ENCODE measurements at regions not wholly inside any gene's neighbourhood (a gene's known extent, or its start where the extent isn't known, plus 50 kb on each side); places are given as distances from the start of the nearest gene placed in this dataset.

DNA sequence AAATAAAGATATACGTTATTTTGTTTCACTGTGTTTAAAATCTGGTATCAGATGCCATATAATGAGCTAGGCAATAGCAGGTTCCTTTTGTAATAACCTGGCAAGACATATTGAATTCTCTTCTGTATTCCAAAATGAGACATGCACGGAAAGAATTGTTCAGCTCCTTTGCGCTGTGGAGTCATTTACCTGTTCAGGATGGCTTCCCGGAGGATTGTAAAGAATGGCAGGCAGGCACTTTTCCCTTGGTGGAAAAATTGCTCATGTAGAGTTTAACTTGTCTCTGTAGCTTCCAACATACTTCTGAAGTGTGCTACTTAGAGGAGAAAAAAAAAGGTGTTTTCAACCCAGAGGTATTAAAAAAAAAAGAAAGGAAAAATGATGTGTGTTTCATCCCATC is 805.2 kb downstream of the GALC start:
- DNase-seq, result no peak
- H3K27me3 Mint-ChIP-seq (ENCODE audit: unreplicated experiment), result no peaks in the 10 kb centered on the region
- H3K36me3 Mint-ChIP-seq (ENCODE audit: unreplicated experiment), result no peaks in the 10 kb centered on the region
- H3K9me3 Mint-ChIP-seq (ENCODE audit: unreplicated experiment), result peaks cover 3% of the 10 kb centered on the region
- H3K4me1 Mint-ChIP-seq (ENCODE audit: low read depth, unreplicated experiment), result peaks cover 13% of the 10 kb centered on the region
- H3K27ac Mint-ChIP-seq (ENCODE audit: unreplicated experiment), result no peak overlapping the region
- TF ChIP-seq, protein P1, sequence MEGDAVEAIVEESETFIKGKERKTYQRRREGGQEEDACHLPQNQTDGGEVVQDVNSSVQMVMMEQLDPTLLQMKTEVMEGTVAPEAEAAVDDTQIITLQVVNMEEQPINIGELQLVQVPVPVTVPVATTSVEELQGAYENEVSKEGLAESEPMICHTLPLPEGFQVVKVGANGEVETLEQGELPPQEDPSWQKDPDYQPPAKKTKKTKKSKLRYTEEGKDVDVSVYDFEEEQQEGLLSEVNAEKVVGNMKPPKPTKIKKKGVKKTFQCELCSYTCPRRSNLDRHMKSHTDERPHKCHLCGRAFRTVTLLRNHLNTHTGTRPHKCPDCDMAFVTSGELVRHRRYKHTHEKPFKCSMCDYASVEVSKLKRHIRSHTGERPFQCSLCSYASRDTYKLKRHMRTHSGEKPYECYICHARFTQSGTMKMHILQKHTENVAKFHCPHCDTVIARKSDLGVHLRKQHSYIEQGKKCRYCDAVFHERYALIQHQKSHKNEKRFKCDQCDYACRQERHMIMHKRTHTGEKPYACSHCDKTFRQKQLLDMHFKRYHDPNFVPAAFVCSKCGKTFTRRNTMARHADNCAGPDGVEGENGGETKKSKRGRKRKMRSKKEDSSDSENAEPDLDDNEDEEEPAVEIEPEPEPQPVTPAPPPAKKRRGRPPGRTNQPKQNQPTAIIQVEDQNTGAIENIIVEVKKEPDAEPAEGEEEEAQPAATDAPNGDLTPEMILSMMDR (IDR thresholded peaks at IDR 0.05; ENCODE audit: partially characterized antibody, unreplicated experiment), result no peak
- no peak overlapping the region for H3K4me3 Mint-ChIP-seq (ENCODE audit: unreplicated experiment)

- Mint-ChIP-seq H3K36me3 (ENCODE audit: unreplicated experiment) (no peaks in the 10 kb centered on the region), H3K9me3 (ENCODE audit: unreplicated experiment) (peaks cover 3% of the 10 kb centered on the region), H3K4me1 (ENCODE audit: low read depth, unreplicated experiment) (peaks cover 13% of the 10 kb centered on the region), H3K4me3 (ENCODE audit: unreplicated experiment) (no peak overlapping the region), H3K27ac (ENCODE audit: unreplicated experiment) (no peak overlapping the region), H3K27me3 (ENCODE audit: unreplicated experiment) (no peaks in the 10 kb centered on the region)
- TF ChIP-seq, protein P1 (IDR thresholded peaks at IDR 0.05; ENCODE audit: partially characterized antibody, unreplicated experiment), result no peak
- DNase-seq, result no peak
These were observed 806.2 kb downstream of the GALC start for GRCh38 chr14:87186737-87187136.

DNA sequence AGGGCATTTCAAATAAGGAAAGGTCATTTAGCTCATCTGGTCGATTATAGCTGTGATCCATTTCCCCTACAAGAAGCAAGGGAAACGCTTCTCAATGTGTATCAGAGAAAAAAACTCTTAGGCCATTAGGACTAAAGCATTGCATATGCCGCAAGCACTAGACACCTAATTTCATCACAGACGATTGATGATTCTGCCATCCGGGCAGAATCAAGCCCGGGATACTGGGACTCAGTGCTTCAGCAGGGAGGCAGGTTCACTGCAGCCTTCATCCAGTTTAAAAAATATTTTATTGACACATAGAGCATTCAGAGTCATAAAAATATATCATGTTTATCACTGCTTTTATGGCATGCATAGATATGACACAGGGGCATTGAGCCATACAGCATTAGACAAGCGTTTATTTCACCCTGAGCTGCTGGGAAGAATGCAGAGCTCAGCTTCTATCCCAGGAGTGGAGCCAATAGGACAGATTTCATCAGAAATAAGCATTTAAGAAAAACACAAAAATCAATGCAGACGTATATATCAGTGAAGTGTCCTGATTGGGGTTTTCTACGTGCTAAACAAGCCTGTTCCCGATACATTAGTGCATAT is 806.9 kb downstream of the GALC start:
- Mint-ChIP-seq H3K27me3 (ENCODE audit: unreplicated experiment) (no peaks in the 10 kb centered on the region), H3K4me1 (ENCODE audit: low read depth, unreplicated experiment) (peaks cover 13% of the 10 kb centered on the region), H3K4me3 (ENCODE audit: unreplicated experiment) (no peak overlapping the region), H3K27ac (ENCODE audit: unreplicated experiment) (no peak overlapping the region), H3K36me3 (ENCODE audit: unreplicated experiment) (no peaks in the 10 kb centered on the region), H3K9me3 (ENCODE audit: unreplicated experiment) (peaks cover 3% of the 10 kb centered on the region)
- TF ChIP-seq, protein P1 (IDR thresholded peaks at IDR 0.05; ENCODE audit: partially characterized antibody, unreplicated experiment), result no peak
- DNase-seq, result no peak

DNA sequence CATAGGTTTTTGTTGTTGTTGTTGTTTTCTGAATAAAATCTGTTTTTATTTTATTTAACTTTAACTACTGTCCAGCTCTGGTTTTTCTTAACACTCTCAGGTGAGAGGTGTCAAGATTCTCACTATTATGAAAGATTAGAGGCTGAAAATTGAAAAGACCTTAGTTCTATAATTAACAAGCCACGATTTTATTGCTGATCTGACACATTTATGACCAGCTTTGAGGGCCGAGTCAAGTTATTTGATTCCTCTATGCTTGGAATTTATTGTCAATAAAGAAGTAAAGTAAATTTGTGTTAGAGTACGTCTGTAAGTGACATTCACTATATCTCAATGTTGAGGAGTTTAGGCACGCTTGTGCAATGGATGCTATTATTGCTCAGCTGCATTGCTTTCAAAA is 808.8 kb downstream of the GALC start:
- Mint-ChIP-seq H3K27ac (ENCODE audit: unreplicated experiment) (no peak overlapping the region), H3K4me3 (ENCODE audit: unreplicated experiment) (no peak overlapping the region), H3K4me1 (ENCODE audit: low read depth, unreplicated experiment) (peaks cover 13% of the 10 kb centered on the region), H3K27me3 (ENCODE audit: unreplicated experiment) (no peaks in the 10 kb centered on the region), H3K9me3 (ENCODE audit: unreplicated experiment) (no peaks in the 10 kb centered on the region), H3K36me3 (ENCODE audit: unreplicated experiment) (no peaks in the 10 kb centered on the region)
- TF ChIP-seq, protein P1 (IDR thresholded peaks at IDR 0.05; ENCODE audit: partially characterized antibody, unreplicated experiment), result no peak
- no peak for DNase-seq

DNA sequence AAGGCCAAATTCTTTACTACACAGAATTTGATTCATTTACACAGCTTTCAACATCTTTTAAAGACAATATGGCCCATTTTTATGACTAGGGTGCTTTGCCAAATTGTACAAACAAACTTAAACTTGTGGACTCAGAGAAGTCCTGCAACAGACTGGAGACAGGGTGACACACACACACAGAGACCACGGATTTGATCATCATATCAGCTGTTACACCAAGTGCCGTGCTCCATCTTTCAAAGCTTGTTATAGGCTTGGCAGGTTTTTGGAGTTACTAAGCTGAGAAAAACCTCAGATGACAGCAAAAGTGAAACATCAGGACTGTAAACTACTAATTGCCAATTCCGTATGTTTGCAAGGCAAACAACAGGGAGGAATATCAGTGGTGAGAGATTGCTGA is 811.7 kb downstream of the GALC start:
- Mint-ChIP-seq H3K36me3 (ENCODE audit: unreplicated experiment) (no peaks in the 10 kb centered on the region), H3K4me1 (ENCODE audit: low read depth, unreplicated experiment) (peaks cover 7% of the 10 kb centered on the region), H3K4me3 (ENCODE audit: unreplicated experiment) (no peak overlapping the region), H3K27me3 (ENCODE audit: unreplicated experiment) (no peaks in the 10 kb centered on the region), H3K27ac (ENCODE audit: unreplicated experiment) (no peak overlapping the region), H3K9me3 (ENCODE audit: unreplicated experiment) (no peaks in the 10 kb centered on the region)
- no peak for DNase-seq
- TF ChIP-seq, protein P1 (IDR thresholded peaks at IDR 0.05; ENCODE audit: partially characterized antibody, unreplicated experiment), result no peak

All from glutamatergic neuron (in vitro differentiated cells).